Subcutaneous abdominal adipose tissue (tissue), 5 donors: ENCODE measurements at regions not wholly inside any gene's neighbourhood (a gene's known extent, or its start where the extent isn't known, plus 50 kb on each side); places are given as distances from the start of the nearest gene placed in this dataset.

Experiments used
- H3K27ac ChIP-seq: one replicate; pipeline ENCODE4 v1.7.0; 2013; ENCODE audit warnings: low read depth, mild to moderate bottlenecking, inconsistent platforms, low read length, moderate library complexity
- H3K27me3 ChIP-seq, 5 donors: one replicate each; pipeline ENCODE4 v1.7.0; 2013; ENCODE audit warnings: low read length in 5 of 5, inconsistent platforms in 1 of 5; ENCODE audit not compliant: control insufficient read depth in 5 of 5, insufficient read depth in 4 of 5
- H3K36me3 ChIP-seq, 5 donors: one replicate each; pipeline ENCODE4 v1.7.0; 2013; ENCODE audit warnings: low read length in 5 of 5; ENCODE audit not compliant: control insufficient read depth in 5 of 5, insufficient read depth in 5 of 5
- H3K4me1 ChIP-seq, 5 donors: one replicate each; pipeline ENCODE4 v1.7.0; 2013; ENCODE audit warnings: low read length in 5 of 5, mild to moderate bottlenecking in 3 of 5, moderate library complexity in 1 of 5; ENCODE audit not compliant: control insufficient read depth in 5 of 5, insufficient read depth in 5 of 5
- H3K4me3 ChIP-seq, 5 donors: one replicate each; pipeline ENCODE4 v1.7.0; 2013; ENCODE audit warnings: low read length in 5 of 5, low read depth in 1 of 5
- H3K9ac ChIP-seq, 5 donors: one replicate each; pipeline ENCODE4 v1.7.0; 2013; ENCODE audit warnings: low read length in 5 of 5, mild to moderate bottlenecking in 4 of 5, moderate library complexity in 3 of 5
- H3K9me3 ChIP-seq, 5 donors: one replicate each; pipeline ENCODE4 v1.7.0; 2013; ENCODE audit warnings: low read length in 5 of 5; ENCODE audit not compliant: control insufficient read depth in 5 of 5
- donor health status: healthy.
- donor health status: healthy.
- donor health status: healthy.
- donor health status: healthy.
- donor health status: healthy.

DNA sequence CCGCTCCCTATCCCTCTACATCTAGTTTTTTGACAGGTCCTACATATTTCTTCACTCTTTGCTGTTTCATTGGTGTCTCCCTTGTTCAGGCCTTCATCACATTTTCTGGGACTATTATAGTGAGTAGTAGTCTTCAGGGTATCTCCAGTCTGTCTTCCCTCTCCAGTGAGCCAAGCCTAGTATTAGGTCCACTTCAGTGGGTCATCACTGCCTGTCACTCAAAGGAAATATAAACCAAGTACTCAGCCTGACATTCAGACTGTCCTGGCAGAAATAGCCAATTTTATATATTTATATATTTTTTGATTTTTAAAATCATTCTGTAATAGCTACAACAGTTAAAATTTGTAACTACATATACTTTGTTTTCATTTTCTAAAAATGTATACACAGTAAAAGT, 137.8 kb downstream of the CYB561 start:
- H3K36me3 ChIP-seq, result peaks cover 0 to 5% (median 0%) of the 10 kb centered on the region in 5 donors
- H3K4me3 ChIP-seq, result no peak overlapping the region
- no peaks in the 10 kb centered on the region for H3K4me1 ChIP-seq
- H3K27me3 ChIP-seq, result no peaks in the 10 kb centered on the region
- peaks cover 0 to 4% (median 0%) of the 10 kb centered on the region in 5 donors for H3K9me3 ChIP-seq
- no peak overlapping the region for H3K9ac ChIP-seq
- H3K27ac ChIP-seq, result no peak overlapping the region

DNA sequence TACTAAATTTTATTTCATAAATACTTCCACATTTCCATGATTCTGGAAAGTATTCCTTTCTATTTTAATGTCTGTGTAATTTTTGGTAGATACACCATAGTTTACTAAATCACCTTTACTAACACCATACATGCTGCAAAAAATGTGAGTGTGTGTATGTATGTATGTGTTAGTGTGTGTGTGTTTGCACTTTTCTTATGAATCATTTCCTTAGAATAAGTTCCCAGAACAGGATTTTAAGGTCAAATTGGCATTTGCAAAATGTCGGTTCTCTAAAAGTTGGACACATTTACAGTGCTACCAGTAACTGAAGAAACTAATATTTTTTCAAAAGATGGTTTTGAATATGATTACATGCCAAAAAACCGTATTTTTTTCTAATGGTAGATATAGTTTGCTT, 137.1 kb downstream of the CYB561 start:
- peaks cover 0 to 4% (median 0%) of the 10 kb centered on the region in 5 donors for H3K9me3 ChIP-seq
- no peak overlapping the region for H3K27ac ChIP-seq
- H3K9ac ChIP-seq, result no peak overlapping the region
- no peaks in the 10 kb centered on the region for H3K27me3 ChIP-seq
- H3K4me3 ChIP-seq, result no peak overlapping the region
- peaks cover 0 to 5% (median 0%) of the 10 kb centered on the region in 5 donors for H3K36me3 ChIP-seq
- H3K4me1 ChIP-seq, result no peaks in the 10 kb centered on the region

DNA sequence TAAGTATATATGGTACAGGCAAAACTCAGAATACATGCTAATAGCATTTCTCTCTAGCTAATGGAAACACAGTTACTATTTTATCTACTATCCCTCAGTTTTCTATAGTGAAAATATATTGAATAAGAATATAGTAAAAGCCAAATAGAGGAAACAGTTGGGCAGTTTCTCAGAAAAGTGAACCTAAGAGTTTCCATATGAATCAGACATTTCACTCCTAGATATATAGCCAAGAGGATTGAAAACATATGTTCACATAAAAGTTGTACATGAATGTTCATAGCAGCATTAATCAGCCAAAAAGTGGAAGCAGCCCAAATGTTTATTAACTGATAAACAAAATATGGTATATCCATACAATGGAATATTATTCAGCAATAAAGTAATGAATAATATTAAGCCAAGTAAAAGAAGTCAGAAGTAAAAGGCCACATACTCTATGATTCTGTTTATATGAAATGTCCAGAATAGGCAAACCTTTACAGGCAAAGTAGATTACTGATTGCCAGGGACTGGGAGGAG, 134.6 kb downstream of the CYB561 start:
- peaks cover 7 to 17% (median 13%) of the 10 kb centered on the region in 5 donors for H3K36me3 ChIP-seq
- H3K4me1 ChIP-seq, result no peaks in the 10 kb centered on the region
- no peak overlapping the region for H3K27ac ChIP-seq
- no peak overlapping the region for H3K4me3 ChIP-seq
- H3K9ac ChIP-seq, result no peak overlapping the region
- peaks cover 0 to 4% (median 0%) of the 10 kb centered on the region in 5 donors for H3K9me3 ChIP-seq
- H3K27me3 ChIP-seq, result no peaks in the 10 kb centered on the region

DNA sequence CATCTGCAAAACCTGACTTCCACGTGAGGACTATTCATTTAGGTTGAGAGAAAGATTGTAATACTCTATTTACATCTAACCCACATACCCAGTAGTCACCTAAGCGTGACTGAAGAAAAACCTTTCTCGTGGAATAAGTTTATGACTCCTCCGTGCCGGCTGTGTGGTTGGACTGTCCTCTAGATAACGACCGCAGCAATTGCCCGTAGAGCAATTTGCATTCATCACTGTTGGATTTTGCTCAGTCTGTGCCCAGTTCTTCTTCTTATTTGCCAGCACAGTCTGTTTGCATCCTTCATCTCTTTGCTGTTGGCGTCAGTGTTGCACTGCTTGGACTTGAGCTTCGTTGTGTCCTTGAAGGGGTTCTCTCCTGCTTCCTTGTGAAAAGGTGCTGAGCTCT, 131.3 kb downstream of the CYB561 start:
- peaks cover 16 to 24% (median 17%) of the 10 kb centered on the region in 5 donors for H3K36me3 ChIP-seq
- H3K4me3 ChIP-seq, result no peak overlapping the region
- H3K27ac ChIP-seq, result no peak overlapping the region
- no peak overlapping the region for H3K9ac ChIP-seq
- H3K27me3 ChIP-seq, result no peaks in the 10 kb centered on the region
- peaks cover 0 to 4% (median 0%) of the 10 kb centered on the region in 5 donors for H3K9me3 ChIP-seq
- no peaks in the 10 kb centered on the region for H3K4me1 ChIP-seq

DNA sequence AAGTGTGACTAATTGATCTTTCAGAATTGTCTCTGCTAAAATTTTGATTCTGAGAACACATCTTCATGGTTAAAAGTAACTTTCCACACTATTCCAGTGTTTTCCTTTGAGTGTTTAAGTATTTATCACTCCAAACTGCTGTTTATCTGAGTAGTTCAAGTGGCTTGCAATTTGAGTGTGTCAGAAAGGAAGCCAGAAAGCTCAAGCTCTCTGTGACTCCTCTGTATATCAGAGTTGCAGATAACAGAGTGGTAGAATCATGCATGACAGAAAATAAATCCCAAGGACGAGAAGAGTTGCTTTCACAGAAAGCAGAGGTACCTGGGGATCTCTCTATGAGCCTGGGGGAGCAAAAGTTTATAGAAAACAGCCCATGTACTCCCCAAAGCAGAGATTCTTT, 130.0 kb downstream of the CYB561 start:
- no peaks in the 10 kb centered on the region for H3K9me3 ChIP-seq
- no peaks in the 10 kb centered on the region for H3K27me3 ChIP-seq
- no peak overlapping the region for H3K27ac ChIP-seq
- peaks cover 16 to 27% (median 18%) of the 10 kb centered on the region in 5 donors for H3K36me3 ChIP-seq
- no peak overlapping the region for H3K9ac ChIP-seq
- H3K4me1 ChIP-seq, result no peaks in the 10 kb centered on the region
- H3K4me3 ChIP-seq, result no peak overlapping the region

DNA sequence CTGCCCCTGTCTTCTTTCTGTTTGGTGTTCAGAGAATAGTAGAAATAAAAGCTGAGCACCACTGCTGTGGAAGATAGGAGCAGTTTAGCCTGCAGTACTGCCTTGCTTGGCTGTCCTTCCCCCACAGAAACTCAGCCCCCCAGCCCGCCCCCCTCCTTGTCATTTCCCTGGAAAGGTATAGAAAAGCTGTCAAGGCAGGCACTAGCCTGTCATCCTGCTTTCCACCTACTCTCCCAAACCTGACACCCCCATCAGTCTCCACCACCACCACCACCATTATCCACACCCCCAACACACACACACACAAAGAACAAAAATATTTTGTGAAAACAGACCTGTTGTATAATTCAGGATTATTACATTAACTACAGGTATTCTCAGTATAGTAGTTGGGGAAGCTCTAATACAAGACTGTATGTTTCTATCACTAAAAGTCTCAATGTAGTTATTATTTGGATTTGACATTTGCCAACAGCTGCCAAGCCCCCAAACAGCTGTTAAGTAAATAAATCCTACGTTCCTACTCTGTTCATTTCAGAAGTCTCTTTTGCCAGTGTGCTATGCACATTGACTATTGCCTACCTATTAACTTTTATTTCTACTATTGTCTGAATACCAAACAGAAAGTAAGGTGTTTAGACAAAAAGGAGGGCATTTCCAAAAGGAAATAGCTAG, 128.8 kb downstream of the CYB561 start:
- peaks cover 13 to 27% (median 19%) of the 10 kb centered on the region in 5 donors for H3K36me3 ChIP-seq
- no peak overlapping the region for H3K27ac ChIP-seq

DNA sequence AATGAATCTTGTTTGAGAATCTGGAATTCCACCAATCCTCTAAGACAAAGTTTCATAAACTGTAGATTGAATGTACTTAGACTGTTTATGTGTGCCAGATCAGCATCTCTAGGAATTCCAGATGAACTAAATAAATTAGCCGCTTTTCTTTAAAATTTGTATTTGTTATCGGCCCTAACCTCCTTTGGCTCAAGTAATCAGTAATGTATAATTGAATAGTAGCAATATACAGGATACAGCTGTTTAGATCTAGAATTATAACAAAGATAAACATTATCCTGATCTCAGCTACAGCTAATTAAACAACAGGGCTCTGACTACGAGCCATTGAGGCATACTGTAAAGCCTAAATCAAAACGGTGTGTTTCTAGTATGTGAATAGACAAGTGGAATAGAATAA, 120.3 kb downstream of the CYB561 start:
- no peaks in the 10 kb centered on the region for H3K27me3 ChIP-seq
- no peak overlapping the region for H3K9ac ChIP-seq
- no peaks in the 10 kb centered on the region for H3K9me3 ChIP-seq
- no peaks in the 10 kb centered on the region for H3K4me1 ChIP-seq
- H3K4me3 ChIP-seq, result no peak overlapping the region
- no peak overlapping the region for H3K27ac ChIP-seq
- H3K36me3 ChIP-seq, result peaks cover 0 to 9% (median 4%) of the 10 kb centered on the region in 5 donors

More for the DNA sequence above, 128.8 kb downstream of the CYB561 start:
- no peak overlapping the region for H3K9ac ChIP-seq
- H3K9me3 ChIP-seq, result no peaks in the 10 kb centered on the region
- no peaks in the 10 kb centered on the region for H3K4me1 ChIP-seq
- no peak overlapping the region for H3K4me3 ChIP-seq
- no peaks in the 10 kb centered on the region for H3K27me3 ChIP-seq

DNA sequence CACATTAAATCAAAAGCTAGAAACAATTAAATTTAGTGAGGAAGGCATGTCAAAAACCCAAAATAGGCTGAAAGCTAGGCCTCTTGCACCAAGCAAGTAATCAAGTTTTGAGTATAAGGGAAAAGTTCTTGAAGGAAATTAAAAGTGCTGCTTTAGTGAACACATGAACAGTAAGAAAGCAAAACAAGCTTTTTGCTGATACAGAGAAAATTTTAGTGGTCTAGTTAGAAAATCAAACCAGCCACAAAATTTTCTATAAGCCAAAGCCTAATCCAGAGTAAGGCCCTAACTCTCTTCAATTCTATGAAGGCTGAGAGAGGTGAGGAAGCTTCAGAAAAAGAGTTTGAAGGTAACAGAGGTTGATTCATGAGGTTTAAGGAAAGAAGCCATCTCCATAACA, 116.2 kb downstream of the CYB561 start:
- Histone ChIP-seq H3K27ac (no peak overlapping the region), H3K36me3 (peaks cover 0 to 3% (median 0%) of the 10 kb centered on the region in 5 donors), H3K27me3 (no peaks in the 10 kb centered on the region), H3K9me3 (no peaks in the 10 kb centered on the region), H3K4me3 (no peak overlapping the region), H3K4me1 (no peaks in the 10 kb centered on the region), H3K9ac (no peak overlapping the region)

DNA sequence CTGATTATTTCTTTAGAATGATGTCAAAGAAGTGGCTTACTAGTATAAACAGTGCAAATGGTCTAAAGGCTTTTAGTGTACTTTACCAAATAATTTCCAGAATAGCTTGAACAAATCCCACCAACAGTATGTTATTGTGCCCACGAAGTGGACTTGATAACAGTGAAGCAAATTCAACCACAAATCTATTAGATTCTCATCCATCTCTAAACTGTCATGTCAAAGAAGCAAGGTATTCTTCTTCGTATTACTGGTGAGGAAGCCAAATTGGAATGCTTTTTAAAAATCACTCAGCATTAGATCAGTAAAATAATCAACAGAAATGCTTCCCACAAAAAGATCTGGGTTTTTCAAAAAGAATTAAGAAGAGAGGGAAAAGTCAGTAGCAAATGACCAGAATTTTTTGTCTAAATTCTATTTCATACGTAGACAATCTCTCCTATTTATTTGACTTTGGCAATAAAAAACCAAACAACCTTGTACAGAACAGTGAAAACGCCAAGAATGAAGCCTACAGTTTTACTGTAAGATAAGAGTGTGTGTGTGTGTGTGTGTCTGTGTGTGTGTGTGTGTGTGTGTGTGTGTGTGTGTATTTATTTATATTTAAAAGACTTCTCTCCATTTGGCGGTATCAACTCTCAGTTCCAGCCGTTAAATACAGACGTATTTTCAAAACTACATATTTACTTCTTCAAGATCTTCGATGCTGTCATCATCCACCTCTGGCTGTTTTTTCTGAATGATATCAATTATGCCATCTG, 114.6 kb downstream of the CYB561 start:
- no peak overlapping the region for H3K4me3 ChIP-seq
- H3K9me3 ChIP-seq, result no peaks in the 10 kb centered on the region
- H3K36me3 ChIP-seq, result peaks cover 0 to 3% (median 0%) of the 10 kb centered on the region in 5 donors
- H3K27ac ChIP-seq, result no peak overlapping the region
- H3K4me1 ChIP-seq, result no peaks in the 10 kb centered on the region
- H3K27me3 ChIP-seq, result no peaks in the 10 kb centered on the region
- H3K9ac ChIP-seq, result no peak overlapping the region

DNA sequence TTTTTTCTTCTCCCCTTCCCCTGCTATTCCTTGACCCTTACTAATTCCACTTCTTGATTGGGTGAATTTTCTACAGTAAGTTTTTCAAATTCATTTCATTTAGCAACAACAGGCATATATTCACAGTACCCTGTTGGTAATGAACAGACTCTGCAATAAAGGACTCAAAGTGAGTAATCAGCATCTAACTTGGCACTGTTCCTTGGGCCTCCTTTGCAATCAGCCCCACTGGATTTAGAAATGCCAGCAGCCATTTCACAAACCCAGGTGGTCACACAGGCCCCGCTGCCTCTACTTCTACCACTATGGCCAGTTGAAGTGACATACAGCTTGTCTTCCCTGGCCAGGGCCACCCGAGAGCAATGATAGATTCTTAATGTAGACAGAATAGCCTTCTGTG, 113.8 kb downstream of the CYB561 start:
- Histone ChIP-seq H3K9me3 (no peaks in the 10 kb centered on the region), H3K27ac (no peak overlapping the region), H3K9ac (no peak overlapping the region), H3K4me3 (no peak overlapping the region), H3K4me1 (no peaks in the 10 kb centered on the region), H3K36me3 (peaks cover 0 to 3% (median 0%) of the 10 kb centered on the region in 5 donors), H3K27me3 (no peaks in the 10 kb centered on the region)
